Heart left ventricle (tissue), 16 donors: ENCODE measurements at regions not wholly inside any gene's neighbourhood (a gene's known extent, or its start where the extent isn't known, plus 50 kb on each side); places are given as distances from the start of the nearest gene placed in this dataset.

ENCODE experiments used
- ATAC-seq, 4 donors: fragments of 200-7000 bp; cut with Tn5 transposase; one replicate each; pipeline ENCODE4 v1.9.1; 2020 to 2022; ENCODE audit warnings: moderate library complexity in 4 of 4, mild to moderate bottlenecking in 3 of 4, moderate number of reproducible peaks in 1 of 4
- DNase-seq, 5 donors: peaks; one replicate each; pipeline ENCODE4 v3.0.0-alpha.2; 2020
- H3K27ac ChIP-seq, 12 donors: fragments of 200-600 bp; sonication (generic) in 4 of 12; one replicate each; pipeline versions ENCODE4 v1.5.0 to v1.8.0; 2016 to 2022; ENCODE audit warnings: mild to moderate bottlenecking in 2 of 12
- H3K27me3 ChIP-seq, 9 donors: fragments of 200-600 bp; sonication (generic) in 2 of 9; one replicate each; pipeline versions ENCODE4 v1.5.1 to v1.8.0; 2016 to 2022; ENCODE audit warnings: mild to moderate bottlenecking in 3 of 9
- H3K36me3 ChIP-seq, 9 donors: fragments of 200-600 bp; sonication (generic) in 2 of 9; one replicate each; pipeline versions ENCODE4 v1.5.0 to v1.8.0; 2018 to 2022; ENCODE audit warnings: mild to moderate bottlenecking in 2 of 9
- H3K4me1 ChIP-seq, 12 donors: fragments of 200-600 bp; sonication (generic) in 4 of 12; one replicate each; pipeline versions ENCODE4 v1.5.0 to v1.8.0; 2016 to 2022; ENCODE audit warnings: mild to moderate bottlenecking in 3 of 12
- H3K4me3 ChIP-seq, 12 donors: fragments of 200-600 bp; sonication (generic) in 4 of 12; one replicate each; pipeline versions ENCODE4 v1.5.0 to v1.8.0; 2017 to 2022; ENCODE audit warnings: mild to moderate bottlenecking in 9 of 12, moderate library complexity in 4 of 12
- H3K9me3 ChIP-seq, 12 donors: fragments of 200-600 bp; sonication (generic) in 4 of 12; one replicate each; pipeline versions ENCODE4 v1.5.0 to v1.8.0; 2016 to 2022; ENCODE audit warnings: mild to moderate bottlenecking in 1 of 12
- CTCF ChIP-seq, 12 donors: fragments of 200-600 bp; sonication (generic) in 4 of 12; IDR thresholded peaks; one replicate each; pipeline versions ENCODE4 v1.5.0 to v1.8.0; 2018 to 2022; ENCODE audit warnings: antibody characterized with exemption in 12 of 12, mild to moderate bottlenecking in 5 of 12
- POLR2A ChIP-seq, 2 donors: fragments of 450-650 bp; IDR thresholded peaks; one replicate each; pipeline ENCODE4 v1.6.1; 2017; ENCODE audit warnings: antibody characterized with exemption in 2 of 2, mild to moderate bottlenecking in 2 of 2, moderate library complexity in 2 of 2
- WGBS, 4 donors: extraction: QIAGEN DNeasy Blood & Tissue Kit in 2 of 4; methylation state at CpG; one replicate each; pipeline versions ENCODE4 v1.1.5 to v1.1.7; 2013 to 2018; 5-methylcytosine and 5-hydroxymethylcytosine counted together
- intact Hi-C, 10 donors: fragments of 100-400 bp; cut with DNase I; formaldehyde crosslinking; loops; one replicate each; pipeline versions ENCODE4 v1.11.1 to v1.14.2; 2022
- donor health status: ischemic (EF 13 %, LVEDD 7.1; RV severe dilation, severe dysfunction).
- donor health status: healthy with polysubstance abuse.
- donor health status: DM: no; HTN: yes; CAD: no.
- donor health status: DM: no; HTN: no; CAD: no.
- donor health status: ischemic (EF 25% LVEDD 6.9; RV normal size, moderate dysfunction).
- donor health status: ischemic (EF 25% LVEDD 5.7; RV mildly dilated, moderate dysfunction).
- donor health status: healthy.
- donor health status: DM: yes; HTN: yes; CAD: no.
- donor health status: ischemic (EF 35%, LVEDD 5.7; RV mildly dilated, moderate dysfunction).
- donor health status: nonischemic (EF 11% LVEDD 7.7; RV severe dilation, severe dysfunction).
- donor health status: DM: yes; HTN: yes; CAD: no.
- donor health status: PGD.
- donor health status: ischemic (EF 29% LVEDD 5.4; RV normal size, mild dysfunction).
- donor health status: nonischemic (EF 23%, LVEDD 6.1; RV moderate dilation, normal function).

GRCh38 chr4:125430086-125430485, 115.3 kb downstream of the FAT4 start:
- ATAC-seq: no peak

DNA sequence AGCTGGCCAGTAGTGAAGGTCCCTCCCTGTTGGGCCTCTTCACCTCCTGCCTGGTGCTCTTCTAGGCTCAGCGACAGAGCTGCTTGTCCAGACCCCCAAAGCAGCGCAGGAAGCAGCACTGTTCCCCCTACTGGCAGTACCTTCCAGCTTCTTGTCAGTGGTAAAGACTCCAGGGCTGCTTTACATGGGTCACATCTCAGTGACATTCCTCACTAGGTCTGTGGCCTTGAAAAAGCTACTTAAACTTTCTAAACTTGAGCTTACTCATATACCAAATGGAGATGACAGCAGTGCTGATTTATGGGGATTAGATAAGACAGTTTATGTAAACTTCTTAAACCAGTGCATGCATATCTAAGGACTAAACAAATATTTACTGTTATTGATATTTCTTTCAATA, 117.3 kb downstream of the FAT4 start:
- intact Hi-C loops: loop anchor here in 8 of 10 donors (1.0 to 10.0 kb wide), 8 partner anchors 115 to 927 kb away; partner anchors contain the start of gene FAT4 (in 3 of the 8)
- peaks cover 0 to 20% (median 0%) of the 10 kb centered on the region in 9 donors for H3K36me3 ChIP-seq
- no peak overlapping the region for H3K4me3 ChIP-seq
- H3K9me3 ChIP-seq: no peaks in the 10 kb centered on the region
- no peaks in the 10 kb centered on the region for H3K27me3 ChIP-seq
- H3K27ac ChIP-seq: no peak overlapping the region
- H3K4me1 ChIP-seq: peaks cover 0 to 18% (median 0%) of the 10 kb centered on the region in 12 donors
- DNase-seq: peak in 2 of 5 donors; percentile 27 to 36
- WGBS, 4 donors: 13 to 44% (median 39%) methylated on average over 2 of the region's 2 CpGs
- TF ChIP-seq POLR2A (IDR thresholded peaks at IDR 0.05): no peak
- peak in 9 of 12 donors; percentile 27 to 51 (median 40) for TF ChIP-seq CTCF (IDR thresholded peaks at IDR 0.05)
- peak; percentile 61 to 86 (median 78) for ATAC-seq

More at GRCh38 chr4:125430086-125430485, 115.3 kb downstream of the FAT4 start:
- H3K4me1 ChIP-seq: peaks cover 0 to 18% (median 0%) of the 10 kb centered on the region in 12 donors
- H3K9me3 ChIP-seq: no peaks in the 10 kb centered on the region
- no peak overlapping the region for H3K27ac ChIP-seq
- H3K27me3 ChIP-seq: no peaks in the 10 kb centered on the region
- H3K4me3 ChIP-seq: no peak overlapping the region
- TF ChIP-seq POLR2A (IDR thresholded peaks at IDR 0.05) (no peak), CTCF (IDR thresholded peaks at IDR 0.05) (no peak)
- no peak for DNase-seq
- H3K36me3 ChIP-seq: peaks cover 0 to 13% (median 0%) of the 10 kb centered on the region in 9 donors
- intact Hi-C loops: loop anchor here in 8 of 10 donors (2.0 to 10.0 kb wide), 6 partner anchors 113 to 925 kb away; partner anchors contain the start of gene FAT4 (in 1 of the 8)
- WGBS, 4 donors: 76 to 86% (median 77%) methylated on average over 4 of the region's 4 CpGs

GRCh38 chr4:125433453-125433852, 118.7 kb downstream of the FAT4 start:
- H3K4me1 ChIP-seq: peaks cover 0 to 22% (median 0%) of the 10 kb centered on the region in 12 donors
- ATAC-seq (peak in 1 of 4 donors; percentile 46), DNase-seq (no peak)
- TF ChIP-seq POLR2A (IDR thresholded peaks at IDR 0.05): no peak
- TF ChIP-seq CTCF (IDR thresholded peaks at IDR 0.05): no peak
- WGBS, 4 donors: 31 to 52% (median 36%) methylated on average over 2 of the region's 2 CpGs
- intact Hi-C loops: loop anchor here in 7 of 10 donors (2.0 to 10.0 kb wide), 7 partner anchors 116 to 929 kb away; partner anchors contain the start of gene FAT4 (in 2 of the 7)
- H3K36me3 ChIP-seq: peaks cover 0 to 28% (median 0%) of the 10 kb centered on the region in 9 donors
- no peaks in the 10 kb centered on the region for H3K27me3 ChIP-seq
- H3K9me3 ChIP-seq: no peaks in the 10 kb centered on the region
- H3K4me3 ChIP-seq: no peak overlapping the region
- peak overlapping the region in 3 of 12 donors; percentile 5 to 65 (median 7) for H3K27ac ChIP-seq

DNA sequence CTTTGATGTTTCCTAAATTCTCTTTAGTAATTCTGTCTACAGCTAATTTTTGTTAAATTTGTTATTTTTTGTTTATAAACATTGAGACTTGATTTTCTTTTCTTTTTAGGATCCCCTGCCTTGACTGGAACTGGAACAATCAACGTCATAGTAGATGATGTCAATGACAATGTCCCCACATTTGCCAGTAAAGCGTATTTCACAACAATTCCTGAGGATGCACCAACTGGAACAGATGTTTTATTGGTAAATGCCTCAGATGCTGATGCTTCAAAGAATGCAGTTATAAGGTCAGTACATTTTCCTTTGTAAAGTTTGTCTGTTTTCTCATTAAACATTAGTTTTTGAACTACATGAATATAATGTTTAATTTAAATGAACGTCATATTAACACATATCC, 119.4 kb downstream of the FAT4 start:
- TF ChIP-seq CTCF (IDR thresholded peaks at IDR 0.05): no peak
- TF ChIP-seq POLR2A (IDR thresholded peaks at IDR 0.05): no peak
- peak in 1 of 4 donors; percentile 71 for ATAC-seq
- Histone ChIP-seq H3K4me1 (peaks cover 0 to 22% (median 0%) of the 10 kb centered on the region in 12 donors), H3K27me3 (no peaks in the 10 kb centered on the region), H3K9me3 (no peaks in the 10 kb centered on the region), H3K27ac (peak overlapping the region in 2 of 12 donors; percentile 7 to 65), H3K4me3 (no peak overlapping the region), H3K36me3 (peaks cover 0 to 28% (median 0%) of the 10 kb centered on the region in 9 donors)
- intact Hi-C loops: loop anchor here in 7 of 10 donors (5.0 to 10.0 kb wide), 5 partner anchors 117 to 929 kb away; partner anchors contain the start of gene FAT4 (in 1 of the 7)
- WGBS, 4 donors: 82 to 90% (median 86%) methylated on average over 3 of the region's 3 CpGs
- DNase-seq: no peak
